Fibroblast of pulmonary artery (primary cell): ENCODE measurements at regions not wholly inside any gene's neighbourhood (a gene's known extent, or its start where the extent isn't known, plus 50 kb on each side); places are given as distances from the start of the nearest gene placed in this dataset.

Experiments used
- DNase-seq: peaks from one replicate; pipeline ENCODE4 v3.0.0-alpha.2; 2010; ENCODE audit warnings: low read depth
- H3K4me3 ChIP-seq: replicated peaks from 2 replicates; pipeline ENCODE4 v1.5.1; 2011; ENCODE audit warnings: low read depth, mild to moderate bottlenecking, control low read depth, low read length, moderate library complexity
- TF ChIP-seq, protein P1 (sequence below): IDR thresholded peaks from 2 replicates; pipeline ENCODE4 v1.5.1; 2011; ENCODE audit warnings: mild to moderate bottlenecking, control low read depth, low read length, inconsistent platforms; ENCODE audit errors: missing control alignments

DNA sequence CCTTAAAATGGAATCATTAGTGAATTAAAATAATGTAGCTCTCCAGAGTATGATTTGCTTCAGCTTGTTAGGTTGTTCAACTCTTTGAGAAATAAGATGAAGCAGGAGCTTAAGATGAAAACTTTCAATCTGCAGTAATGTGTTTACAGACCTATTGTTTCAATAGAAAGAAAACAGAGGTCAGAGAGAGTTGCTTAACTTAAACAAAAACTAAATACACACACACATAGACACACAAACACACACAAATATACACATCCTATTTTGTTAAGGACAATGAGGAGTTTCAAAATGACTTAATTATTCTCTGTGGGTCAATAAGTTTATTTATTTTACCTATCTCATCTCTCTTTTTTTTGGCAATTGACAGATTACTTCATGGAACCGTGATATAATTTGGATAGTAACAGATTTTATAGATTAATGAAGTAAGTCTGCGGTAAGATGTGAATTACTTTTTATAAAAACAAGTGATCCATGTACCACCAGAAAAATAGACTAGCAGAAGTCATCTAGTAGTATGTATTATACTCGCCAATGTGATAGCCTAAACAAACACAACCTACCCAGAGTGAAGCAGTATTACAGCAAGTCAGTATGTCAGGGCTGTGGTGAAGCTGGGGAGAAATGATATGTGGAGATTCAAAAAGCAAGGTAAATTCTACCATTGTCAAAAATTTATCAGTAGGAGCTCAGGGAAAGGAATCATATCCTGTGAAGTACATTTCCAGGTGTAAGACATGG, 76.7 kb upstream of the DCBLD2 start:
- TF ChIP-seq, protein P1, sequence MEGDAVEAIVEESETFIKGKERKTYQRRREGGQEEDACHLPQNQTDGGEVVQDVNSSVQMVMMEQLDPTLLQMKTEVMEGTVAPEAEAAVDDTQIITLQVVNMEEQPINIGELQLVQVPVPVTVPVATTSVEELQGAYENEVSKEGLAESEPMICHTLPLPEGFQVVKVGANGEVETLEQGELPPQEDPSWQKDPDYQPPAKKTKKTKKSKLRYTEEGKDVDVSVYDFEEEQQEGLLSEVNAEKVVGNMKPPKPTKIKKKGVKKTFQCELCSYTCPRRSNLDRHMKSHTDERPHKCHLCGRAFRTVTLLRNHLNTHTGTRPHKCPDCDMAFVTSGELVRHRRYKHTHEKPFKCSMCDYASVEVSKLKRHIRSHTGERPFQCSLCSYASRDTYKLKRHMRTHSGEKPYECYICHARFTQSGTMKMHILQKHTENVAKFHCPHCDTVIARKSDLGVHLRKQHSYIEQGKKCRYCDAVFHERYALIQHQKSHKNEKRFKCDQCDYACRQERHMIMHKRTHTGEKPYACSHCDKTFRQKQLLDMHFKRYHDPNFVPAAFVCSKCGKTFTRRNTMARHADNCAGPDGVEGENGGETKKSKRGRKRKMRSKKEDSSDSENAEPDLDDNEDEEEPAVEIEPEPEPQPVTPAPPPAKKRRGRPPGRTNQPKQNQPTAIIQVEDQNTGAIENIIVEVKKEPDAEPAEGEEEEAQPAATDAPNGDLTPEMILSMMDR: no peak
- DNase-seq: no peak
- no peak overlapping the region for H3K4me3 ChIP-seq

DNA sequence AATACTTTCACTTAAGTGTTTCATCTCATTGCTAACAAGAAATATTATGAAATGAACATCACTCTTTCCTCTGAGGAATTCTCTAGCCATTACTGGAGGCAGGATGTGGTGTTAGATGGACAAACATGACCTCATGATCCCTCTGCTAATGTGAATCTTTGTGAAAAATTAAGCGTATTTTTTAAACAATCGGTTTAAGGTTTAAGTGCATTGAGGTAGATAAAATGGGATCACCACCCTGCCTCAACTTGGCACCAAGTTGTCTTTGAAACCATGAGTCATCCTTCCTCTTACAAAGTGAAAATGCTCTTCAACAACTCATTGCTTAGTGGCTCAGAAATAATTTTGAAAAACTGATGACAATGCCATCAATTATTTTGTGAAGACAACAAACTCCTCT, 76.0 kb upstream of the DCBLD2 start:
- H3K4me3 ChIP-seq: no peak overlapping the region
- TF ChIP-seq, protein P1: no peak
- peak; percentile 88 for DNase-seq

DNA sequence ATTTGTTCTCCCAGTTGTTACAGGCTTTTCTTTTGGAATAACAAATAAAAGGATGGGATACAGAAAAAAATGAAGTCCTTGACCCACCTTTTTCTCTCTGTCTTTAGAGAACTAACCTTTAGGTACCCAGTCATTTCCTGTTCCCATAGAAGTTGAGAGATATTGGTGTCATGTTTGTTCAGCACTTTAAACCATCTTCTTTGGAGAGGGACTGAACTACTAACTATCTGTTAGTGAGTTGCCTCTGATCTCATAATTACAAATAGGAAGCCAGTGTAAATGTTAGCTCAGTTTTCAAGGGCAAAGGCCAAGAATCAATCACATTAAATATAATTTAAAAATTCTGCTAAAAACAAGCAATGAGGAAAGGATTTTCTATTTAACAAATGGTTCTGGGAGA, 72.9 kb upstream of the DCBLD2 start:
- TF ChIP-seq, protein P1: no peak
- no peak overlapping the region for H3K4me3 ChIP-seq
- no peak for DNase-seq

DNA sequence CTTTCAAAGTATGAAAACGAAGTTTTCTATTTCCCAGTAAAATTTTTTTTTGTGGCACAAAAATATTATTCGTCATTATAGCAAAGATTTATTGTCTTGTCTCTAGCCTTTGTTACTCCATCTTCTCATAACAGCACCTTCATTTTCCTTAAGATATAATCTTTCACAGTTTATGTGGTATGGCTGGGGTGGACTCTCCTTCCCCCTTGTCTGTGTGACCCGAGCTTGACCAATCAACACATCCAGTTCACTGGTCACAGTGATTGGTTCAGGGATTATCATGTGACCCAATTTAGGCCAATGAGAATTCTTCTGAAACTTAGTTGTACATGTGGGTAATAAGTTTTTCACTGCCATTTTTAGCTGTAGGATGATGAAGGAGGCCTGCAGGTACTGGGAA, 71.2 kb upstream of the DCBLD2 start:
- no peak overlapping the region for H3K4me3 ChIP-seq
- no peak for DNase-seq
- TF ChIP-seq, protein P1: no peak

DNA sequence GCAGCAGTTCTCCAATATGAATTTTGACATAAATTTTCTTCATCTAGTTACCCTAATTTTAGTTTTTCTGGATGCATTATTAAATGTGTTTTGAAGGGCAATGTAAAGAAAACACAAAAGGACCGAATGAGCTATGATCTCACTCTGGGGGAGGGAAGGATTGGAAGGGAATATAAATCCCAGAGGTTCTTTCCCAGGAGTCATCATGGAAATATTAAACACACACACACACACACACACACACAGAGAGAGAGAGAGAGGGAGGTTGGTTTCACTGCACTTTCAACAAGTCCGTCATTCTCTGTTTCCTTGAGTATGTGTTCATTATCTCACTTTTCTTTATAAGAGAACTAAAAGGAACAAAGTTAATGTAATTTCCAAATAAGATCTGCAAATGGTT, 70.7 kb upstream of the DCBLD2 start:
- TF ChIP-seq, protein P1: no peak
- H3K4me3 ChIP-seq: no peak overlapping the region
- peak; percentile 96 for DNase-seq

DNA sequence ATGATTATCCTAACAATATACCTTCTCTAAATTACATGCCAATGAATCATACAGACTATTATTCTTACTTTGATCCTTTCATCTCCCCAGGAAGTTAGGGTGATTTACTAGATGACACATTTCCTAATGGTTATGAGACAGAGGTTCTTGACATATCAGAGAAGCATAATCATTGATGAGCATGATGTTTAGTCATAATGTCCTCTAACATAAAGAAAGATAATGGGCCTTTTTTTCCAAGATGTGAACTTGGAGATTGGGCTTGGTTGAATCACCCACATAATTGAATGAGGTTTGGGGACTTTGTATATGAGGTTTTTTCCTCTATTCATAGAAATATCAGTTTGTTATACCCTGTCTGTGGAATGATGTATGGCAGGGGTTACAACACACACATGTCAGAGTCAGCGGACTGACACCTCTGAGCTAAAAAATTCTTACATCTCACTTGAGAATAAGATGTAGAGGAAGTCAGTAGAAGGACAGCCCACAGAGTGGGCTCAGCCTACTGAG, 69.7 kb upstream of the DCBLD2 start:
- TF ChIP-seq, protein P1: no peak
- no peak overlapping the region for H3K4me3 ChIP-seq
- DNase-seq: peak; percentile 59

DNA sequence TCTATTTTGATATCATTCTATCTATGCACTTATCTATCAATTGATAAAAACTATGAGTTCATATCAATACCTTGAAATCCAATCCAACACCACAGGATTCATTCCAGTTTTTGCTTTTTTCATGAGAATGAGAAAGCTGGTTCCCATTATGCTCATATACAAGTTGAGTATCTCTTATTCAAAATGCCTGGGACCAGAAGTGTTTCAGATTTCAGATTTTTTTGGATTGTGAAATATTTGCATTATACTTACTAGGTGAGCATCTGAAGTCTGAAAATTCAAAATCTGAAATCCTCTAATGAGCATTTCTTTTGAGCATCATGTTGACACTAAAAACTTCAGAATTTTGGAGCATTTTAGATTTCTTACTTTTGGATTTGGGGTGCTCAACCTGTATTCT, 67.8 kb upstream of the DCBLD2 start:
- DNase-seq: no peak
- TF ChIP-seq, protein P1: no peak
- H3K4me3 ChIP-seq: no peak overlapping the region
